Astrocyte of the cerebellum (primary cell): ENCODE measurements at regions not wholly inside any gene's neighbourhood (a gene's known extent, or its start where the extent isn't known, plus 50 kb on each side); places are given as distances from the start of the nearest gene placed in this dataset.
A peak's percentile ranks its signal among the peaks of the same experiment; 100 is the strongest.

ENCODE experiments used
- DNase-seq: peaks from one replicate; pipeline ENCODE4 v3.0.0-alpha.2; 2011; ENCODE audit warnings: low read depth
- H3K4me3 ChIP-seq: 2 replicates; pipeline ENCODE4 v1.5.1; 2011; ENCODE audit warnings: mild to moderate bottlenecking, low read depth, low read length, moderate library complexity
- CTCF ChIP-seq: IDR thresholded peaks from 2 replicates; pipeline ENCODE4 v1.5.1; 2012; ENCODE audit warnings: low read length, low read depth, moderate library complexity, mild to moderate bottlenecking; ENCODE audit errors: missing control alignments
- in situ Hi-C: cut with HindIII; loops from 2 replicates; pipeline ENCODE4 v1.10.0; 2017; ENCODE audit warnings: low sequenced_read_pairs

GRCh38 chr5:73337586-73338255 lies 110.9 kb downstream of the FOXD1 start:
- no peak for DNase-seq
- peak; percentile 3 for TF ChIP-seq CTCF
- in situ Hi-C loops, result no loop called here
- H3K4me3 ChIP-seq, result no peak overlapping the region

GRCh38 chr5:73336366-73336765 lies 112.2 kb downstream of the FOXD1 start:
- TF ChIP-seq CTCF, result no peak

GRCh38 chr5:73333944-73334703 lies 114.5 kb downstream of the FOXD1 start:
- H3K4me3 ChIP-seq, result no peak overlapping the region
- no peak for DNase-seq
- in situ Hi-C loops, result no loop called here
- TF ChIP-seq CTCF, result no peak

More at GRCh38 chr5:73336366-73336765, 112.2 kb downstream of the FOXD1 start:
- in situ Hi-C loops, result no loop called here
- no peak for DNase-seq
- no peak overlapping the region for H3K4me3 ChIP-seq

- in situ Hi-C loops, result no loop called here
Measured at GRCh38 chr5:73330613-73331012, 118.0 kb downstream of the FOXD1 start.

GRCh38 chr5:73328640-73329039 lies 119.9 kb downstream of the FOXD1 start:
- in situ Hi-C loops, result no loop called here
- no peak for TF ChIP-seq CTCF
- no peak for DNase-seq

More at GRCh38 chr5:73330613-73331012, 118.0 kb downstream of the FOXD1 start:
- no peak overlapping the region for H3K4me3 ChIP-seq
- no peak for TF ChIP-seq CTCF
- no peak for DNase-seq

GRCh38 chr5:73327908-73328455 lies 120.6 kb downstream of the FOXD1 start:
- no peak for TF ChIP-seq CTCF
- no peak overlapping the region for H3K4me3 ChIP-seq
- in situ Hi-C loops, result no loop called here
- DNase-seq, result no peak

More at GRCh38 chr5:73328640-73329039, 119.9 kb downstream of the FOXD1 start:
- H3K4me3 ChIP-seq, result no peak overlapping the region
